ENCODE measurements at regions not wholly inside any gene's neighbourhood (a gene's known extent, or its start where the extent isn't known, plus 50 kb on each side); places are given as distances from the start of the nearest gene placed in this dataset.

DNA sequence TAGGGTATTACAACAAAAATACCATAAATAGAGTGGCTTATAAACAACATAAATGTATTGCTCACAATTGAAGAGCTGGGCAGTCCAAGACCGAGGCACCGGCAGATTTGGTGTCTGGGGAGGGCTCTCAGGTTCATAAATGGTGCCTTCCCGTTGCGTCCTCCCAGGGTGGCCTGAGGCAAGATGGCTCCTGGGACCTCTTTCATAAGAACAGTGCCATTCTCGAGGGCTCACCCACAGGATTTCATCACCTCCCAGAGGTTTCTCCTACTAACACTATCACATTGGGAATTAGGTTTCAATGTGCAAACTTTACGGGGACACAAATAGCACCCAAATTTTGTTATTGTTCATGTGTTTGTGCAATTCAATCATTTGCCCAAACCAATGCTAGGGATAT lies 793.5 kb upstream of the HS6ST1 start:
- no peak overlapping the region for H3K4me3 Mint-ChIP-seq
- H3K27ac Mint-ChIP-seq: no peak overlapping the region
- H3K27me3 Mint-ChIP-seq (ENCODE audit: low read depth): peaks cover 4% of the 10 kb centered on the region
- H3K9me3 Mint-ChIP-seq: no peaks in the 10 kb centered on the region
- H3K4me1 Mint-ChIP-seq: peaks cover 7% of the 10 kb centered on the region
- TF ChIP-seq, protein P1, sequence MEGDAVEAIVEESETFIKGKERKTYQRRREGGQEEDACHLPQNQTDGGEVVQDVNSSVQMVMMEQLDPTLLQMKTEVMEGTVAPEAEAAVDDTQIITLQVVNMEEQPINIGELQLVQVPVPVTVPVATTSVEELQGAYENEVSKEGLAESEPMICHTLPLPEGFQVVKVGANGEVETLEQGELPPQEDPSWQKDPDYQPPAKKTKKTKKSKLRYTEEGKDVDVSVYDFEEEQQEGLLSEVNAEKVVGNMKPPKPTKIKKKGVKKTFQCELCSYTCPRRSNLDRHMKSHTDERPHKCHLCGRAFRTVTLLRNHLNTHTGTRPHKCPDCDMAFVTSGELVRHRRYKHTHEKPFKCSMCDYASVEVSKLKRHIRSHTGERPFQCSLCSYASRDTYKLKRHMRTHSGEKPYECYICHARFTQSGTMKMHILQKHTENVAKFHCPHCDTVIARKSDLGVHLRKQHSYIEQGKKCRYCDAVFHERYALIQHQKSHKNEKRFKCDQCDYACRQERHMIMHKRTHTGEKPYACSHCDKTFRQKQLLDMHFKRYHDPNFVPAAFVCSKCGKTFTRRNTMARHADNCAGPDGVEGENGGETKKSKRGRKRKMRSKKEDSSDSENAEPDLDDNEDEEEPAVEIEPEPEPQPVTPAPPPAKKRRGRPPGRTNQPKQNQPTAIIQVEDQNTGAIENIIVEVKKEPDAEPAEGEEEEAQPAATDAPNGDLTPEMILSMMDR (IDR thresholded peaks at IDR 0.05; ENCODE audit: unreplicated experiment in 3 of 3): no peak
- no peaks in the 10 kb centered on the region for H3K36me3 Mint-ChIP-seq (ENCODE audit: low read depth)

DNA sequence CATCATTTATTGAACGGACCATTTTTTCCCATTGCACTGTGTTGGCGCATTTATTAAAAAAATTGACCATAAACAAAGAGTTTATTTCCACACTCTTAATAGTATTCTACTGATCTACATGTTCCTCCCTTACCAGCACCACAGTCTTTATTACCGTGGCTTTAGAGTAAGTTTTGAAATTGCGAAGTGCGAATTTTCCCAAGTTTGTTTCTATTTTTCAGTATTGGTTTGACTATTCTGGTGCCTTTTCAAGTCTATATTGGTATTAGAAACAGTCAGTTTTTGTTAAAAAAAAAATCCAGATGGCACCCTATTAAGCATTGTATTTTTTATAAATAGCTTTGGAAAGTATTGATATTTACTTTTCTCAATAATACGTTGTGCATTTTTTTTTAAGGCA lies 795.1 kb upstream of the HS6ST1 start:
- Mint-ChIP-seq H3K4me3 (no peak overlapping the region), H3K27me3 (ENCODE audit: low read depth) (no peaks in the 10 kb centered on the region), H3K36me3 (ENCODE audit: low read depth) (no peaks in the 10 kb centered on the region), H3K27ac (no peak overlapping the region), H3K4me1 (peaks cover 22% of the 10 kb centered on the region), H3K9me3 (no peaks in the 10 kb centered on the region)
- TF ChIP-seq, protein P1 (IDR thresholded peaks at IDR 0.05; ENCODE audit: unreplicated experiment in 3 of 3): no peak

DNA sequence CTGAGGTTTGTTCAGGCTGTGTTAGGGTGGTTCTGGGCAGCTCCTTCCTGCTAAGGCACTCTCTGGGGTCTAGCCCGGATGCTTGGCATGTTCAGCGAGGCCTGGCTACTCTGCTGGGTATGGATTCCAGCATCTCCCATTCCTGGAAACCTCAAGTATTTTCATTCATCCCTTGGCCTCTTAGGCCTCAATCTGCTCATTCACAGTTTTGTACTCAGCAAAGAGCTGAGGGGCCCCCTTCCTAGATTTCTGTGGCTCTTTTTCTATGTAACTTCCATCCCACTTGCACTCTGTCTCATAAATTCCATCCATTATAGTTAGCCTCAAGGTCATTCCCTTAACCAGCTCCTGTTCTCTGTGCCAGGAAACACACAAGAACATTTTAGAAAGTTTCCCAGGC lies 798.8 kb upstream of the HS6ST1 start:
- H3K4me1 Mint-ChIP-seq: peaks cover 22% of the 10 kb centered on the region
- H3K9me3 Mint-ChIP-seq: peaks cover 10% of the 10 kb centered on the region
- H3K36me3 Mint-ChIP-seq (ENCODE audit: low read depth): no peaks in the 10 kb centered on the region
- TF ChIP-seq, protein P1 (IDR thresholded peaks at IDR 0.05; ENCODE audit: unreplicated experiment in 3 of 3): no peak
- no peaks in the 10 kb centered on the region for H3K27me3 Mint-ChIP-seq (ENCODE audit: low read depth)
- peak overlapping the region; percentile 59 to 84 (median 76) for H3K27ac Mint-ChIP-seq
- H3K4me3 Mint-ChIP-seq: no peak overlapping the region

DNA sequence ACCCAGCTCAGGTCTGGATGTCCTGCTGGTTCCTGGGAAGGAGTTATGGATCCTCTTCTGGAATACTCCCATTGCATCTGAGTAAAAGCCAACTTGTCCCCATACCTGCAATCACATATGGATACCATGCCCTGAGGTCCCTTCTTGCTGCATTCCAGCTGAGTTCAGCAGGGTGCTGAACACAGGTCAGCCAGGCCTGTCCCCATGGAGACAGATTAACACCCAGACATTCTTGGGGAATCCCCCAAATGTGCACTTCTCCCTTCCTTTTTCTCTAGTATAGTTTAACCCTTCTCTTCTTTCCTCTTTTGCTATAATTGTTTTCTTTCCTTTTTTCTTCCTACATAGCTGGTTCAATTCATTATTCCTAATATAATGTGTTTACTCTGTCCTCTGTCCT lies 799.6 kb upstream of the HS6ST1 start:
- peak overlapping the region; percentile 59 to 84 (median 76) for H3K27ac Mint-ChIP-seq
- H3K9me3 Mint-ChIP-seq: peaks cover 10% of the 10 kb centered on the region
- H3K36me3 Mint-ChIP-seq (ENCODE audit: low read depth): no peaks in the 10 kb centered on the region
- TF ChIP-seq, protein P1 (IDR thresholded peaks at IDR 0.05; ENCODE audit: unreplicated experiment in 3 of 3): no peak
- H3K4me1 Mint-ChIP-seq: peaks cover 22% of the 10 kb centered on the region
- H3K4me3 Mint-ChIP-seq: no peak overlapping the region
- no peaks in the 10 kb centered on the region for H3K27me3 Mint-ChIP-seq (ENCODE audit: low read depth)

DNA sequence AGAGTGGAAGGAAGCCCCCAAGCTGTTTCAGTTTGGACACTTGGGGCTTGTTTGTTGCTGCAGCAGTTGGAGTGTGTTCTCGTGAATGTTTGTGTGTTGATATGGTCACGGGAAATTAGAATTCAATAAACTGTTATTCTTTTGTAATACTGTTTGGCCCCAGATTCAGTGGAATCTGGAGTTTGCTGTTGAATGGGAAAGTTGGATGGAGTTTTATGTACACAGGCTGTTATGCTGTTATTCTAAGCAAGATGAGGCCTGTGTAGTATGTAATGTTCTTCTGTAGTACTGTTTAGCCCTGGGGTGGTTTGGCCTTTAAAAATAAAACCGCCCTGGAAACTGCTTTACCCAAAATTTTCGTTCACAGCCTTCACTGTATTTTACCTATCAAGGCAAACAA lies 810.4 kb upstream of the HS6ST1 start:
- Mint-ChIP-seq H3K27ac (no peak overlapping the region), H3K4me3 (no peak overlapping the region), H3K9me3 (no peaks in the 10 kb centered on the region), H3K36me3 (ENCODE audit: low read depth) (no peaks in the 10 kb centered on the region), H3K4me1 (no peaks in the 10 kb centered on the region), H3K27me3 (ENCODE audit: low read depth) (no peaks in the 10 kb centered on the region)
- TF ChIP-seq, protein P1 (IDR thresholded peaks at IDR 0.05; ENCODE audit: unreplicated experiment in 3 of 3): no peak

DNA sequence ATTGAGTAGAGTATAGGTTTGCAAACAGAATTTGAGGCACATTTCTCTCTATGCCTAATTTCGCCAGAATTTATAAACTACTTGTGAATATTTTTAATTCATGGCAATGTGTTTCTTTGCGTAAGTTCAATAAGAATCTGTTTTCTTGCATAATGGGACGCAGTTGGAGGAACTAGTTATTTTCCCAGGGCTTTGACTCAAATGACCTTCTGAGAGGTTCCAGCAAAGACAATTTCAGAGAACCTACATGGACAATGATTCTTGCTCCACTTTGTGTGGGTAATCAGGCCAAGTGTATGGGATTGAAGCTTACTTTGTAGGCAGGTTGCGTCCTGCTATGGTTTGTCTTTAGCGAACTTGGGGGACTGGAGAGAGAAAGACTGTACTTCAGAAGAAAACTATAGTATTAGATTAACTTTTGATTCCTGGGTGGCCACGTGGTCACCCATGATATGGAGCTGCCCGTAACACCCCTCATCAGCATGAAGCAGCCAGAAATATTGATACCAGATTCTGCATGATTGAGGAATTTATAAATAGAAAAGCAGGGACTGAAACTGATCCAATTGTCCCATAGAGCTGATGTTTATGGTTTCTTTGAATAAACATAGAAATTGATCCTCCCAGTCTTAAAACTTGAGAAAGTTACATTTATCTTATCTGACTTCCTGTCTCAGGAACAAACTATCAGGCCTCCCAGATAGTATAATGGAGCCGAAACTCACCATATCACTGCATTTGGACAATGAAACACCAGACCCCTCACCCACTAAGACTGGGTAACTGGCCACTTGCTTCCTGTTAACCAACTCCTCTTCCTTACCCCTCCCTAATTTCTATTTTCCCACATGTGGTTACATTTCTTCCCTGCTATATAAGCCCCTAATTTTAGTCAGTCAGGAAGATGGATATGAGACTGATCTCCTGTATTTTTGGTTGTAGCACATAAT lies 815.3 kb upstream of the HS6ST1 start:
- Mint-ChIP-seq H3K27ac (no peak overlapping the region), H3K4me1 (no peaks in the 10 kb centered on the region)
- TF ChIP-seq, protein P1 (IDR thresholded peaks at IDR 0.05; ENCODE audit: unreplicated experiment in 3 of 3): no peak

More for the DNA sequence above, 815.3 kb upstream of the HS6ST1 start:
- H3K36me3 Mint-ChIP-seq (ENCODE audit: low read depth): no peaks in the 10 kb centered on the region
- peaks cover 4% of the 10 kb centered on the region for H3K9me3 Mint-ChIP-seq
- no peak overlapping the region for H3K4me3 Mint-ChIP-seq
- H3K27me3 Mint-ChIP-seq (ENCODE audit: low read depth): no peaks in the 10 kb centered on the region

Measured in nephron (organoid).